GDM1 (cell line): ENCODE measurements at regions not wholly inside any gene's neighbourhood (a gene's known extent, or its start where the extent isn't known, plus 50 kb on each side); places are given as distances from the start of the nearest gene placed in this dataset.

Experiments used
- DNase-seq: peaks from one replicate; lab custom pipeline; 2025; lab: John Stamatoyannopoulos, UW

DNA sequence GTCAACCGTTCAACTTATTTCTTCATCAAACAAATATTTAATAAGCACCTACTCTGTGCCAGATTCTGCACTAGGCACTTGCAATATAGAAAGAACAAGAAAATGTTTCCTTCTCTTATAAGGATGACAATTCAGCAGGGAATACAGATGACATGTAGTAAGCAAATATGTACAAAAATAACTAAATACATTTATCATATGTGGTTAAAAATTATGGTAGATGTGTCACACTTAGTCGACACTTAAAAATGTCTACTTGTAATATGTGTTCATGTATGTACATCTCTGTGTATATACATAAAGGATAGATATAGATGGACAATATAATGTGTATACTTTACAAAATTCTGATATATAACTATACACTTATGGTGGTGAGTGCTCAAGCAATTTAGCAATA lies 417.0 kb upstream of the MEF2C start:
- no peak for DNase-seq

DNA sequence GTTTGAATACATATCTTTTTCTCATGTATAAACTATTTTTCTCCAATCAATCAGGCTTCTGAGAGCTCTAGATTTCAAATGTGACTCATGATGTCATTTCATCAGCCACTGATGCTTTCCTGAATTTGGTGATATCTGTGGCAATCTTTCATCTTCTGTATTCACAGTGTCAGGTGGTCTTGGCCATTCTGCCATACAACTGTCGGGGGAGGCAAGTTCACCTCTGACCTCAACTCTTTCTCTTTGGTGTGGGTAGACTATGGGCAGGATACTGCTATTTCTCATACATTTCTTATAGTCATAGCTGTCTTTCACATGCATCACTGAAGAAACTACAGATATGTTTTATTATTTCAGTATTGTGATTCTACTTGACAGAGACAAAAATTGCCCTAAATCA lies 414.1 kb upstream of the MEF2C start:
- no peak for DNase-seq

DNA sequence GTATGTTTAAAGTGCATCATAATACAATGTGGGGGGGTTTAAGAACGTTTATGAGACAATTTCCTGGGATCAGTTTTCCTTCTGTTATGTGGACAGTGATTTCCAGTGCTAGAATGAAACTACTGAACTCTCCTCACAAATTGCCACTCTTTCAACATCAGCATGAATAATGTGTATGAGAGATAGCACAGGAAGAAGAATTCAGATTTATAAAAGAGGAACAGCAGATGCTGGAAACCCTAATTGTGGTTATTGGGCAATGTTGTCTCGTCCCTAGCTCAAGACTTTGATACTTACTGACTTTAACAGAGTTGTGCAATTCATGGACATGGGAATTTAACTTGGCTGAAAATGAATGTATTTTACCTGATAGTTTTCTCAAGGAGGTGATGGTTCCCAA lies 410.8 kb upstream of the MEF2C start:
- DNase-seq: peak; percentile 4

DNA sequence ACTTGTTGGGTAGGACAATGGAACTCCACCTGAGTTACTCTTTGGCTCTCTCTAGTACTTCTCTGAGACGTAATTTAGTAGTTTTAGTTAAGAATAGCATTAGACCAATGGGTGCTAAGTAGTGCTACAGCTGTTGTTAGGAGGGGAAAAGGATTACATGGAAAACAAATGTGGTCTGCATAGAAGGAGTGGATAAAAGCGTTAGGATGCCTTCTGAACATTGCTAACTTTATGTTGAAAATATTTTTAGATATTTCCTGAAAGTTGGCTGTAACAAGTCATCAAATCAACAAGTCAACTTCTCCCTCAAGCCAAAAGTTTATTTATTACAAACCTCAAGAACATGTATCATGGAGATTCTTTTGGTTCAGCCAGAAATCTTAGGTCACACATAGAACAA lies 409.5 kb upstream of the MEF2C start:
- no peak for DNase-seq

DNA sequence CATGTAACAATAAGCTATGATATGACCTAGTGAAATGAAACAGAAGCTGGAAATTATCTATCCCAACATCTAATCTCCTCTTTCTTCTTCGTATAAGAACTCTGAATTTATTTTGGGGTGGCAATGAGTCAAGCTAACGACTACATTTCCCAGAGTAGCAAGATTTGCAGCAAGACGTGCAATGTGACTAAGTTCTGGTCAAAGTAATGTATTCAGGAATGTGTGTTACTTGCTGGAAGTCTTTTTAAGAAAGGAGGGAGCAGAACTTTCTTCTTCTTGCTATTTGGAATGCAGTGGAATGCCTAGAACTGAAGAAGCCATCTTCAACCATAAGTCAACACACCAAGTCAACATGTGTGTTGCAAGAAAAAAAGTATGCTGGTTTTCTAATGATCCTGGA lies 406.6 kb upstream of the MEF2C start:
- no peak for DNase-seq

DNA sequence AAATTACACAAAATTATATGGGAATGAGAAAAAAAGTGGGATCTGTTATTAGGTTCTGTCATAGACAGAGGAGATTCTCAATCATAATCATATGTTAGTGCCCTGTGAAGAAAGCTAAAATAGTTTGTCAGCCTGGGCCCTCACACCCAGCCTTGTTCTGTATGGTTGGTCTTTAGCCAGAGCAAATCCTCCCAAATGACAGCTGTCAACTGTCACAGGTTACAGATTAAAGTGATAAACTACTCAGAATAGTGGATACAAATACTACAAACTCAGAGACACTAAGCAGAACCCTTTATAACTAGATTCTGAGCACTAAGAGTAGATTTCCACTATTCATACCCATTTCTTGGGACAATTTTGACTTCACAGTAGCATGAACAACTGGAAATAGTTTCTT lies 405.0 kb upstream of the MEF2C start:
- no peak for DNase-seq

DNA sequence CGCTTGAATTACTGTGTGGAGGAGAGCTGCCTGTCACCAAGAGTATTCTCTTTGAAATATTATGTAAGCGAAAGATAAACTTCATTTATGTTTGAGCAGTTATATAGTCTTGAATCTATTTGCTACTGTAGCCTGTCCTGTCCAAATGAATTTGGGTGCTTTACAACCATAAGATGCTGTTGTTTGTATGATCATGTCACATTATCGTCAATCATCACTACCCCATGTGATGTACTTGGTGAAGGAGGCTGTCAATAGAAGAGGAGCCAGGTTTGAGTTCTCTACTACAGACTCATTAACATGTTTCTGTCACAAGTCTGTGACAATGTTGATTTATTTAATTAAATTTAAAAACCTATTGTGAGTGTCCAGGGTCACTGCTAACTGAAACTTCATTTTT lies 403.3 kb upstream of the MEF2C start:
- no peak for DNase-seq

DNA sequence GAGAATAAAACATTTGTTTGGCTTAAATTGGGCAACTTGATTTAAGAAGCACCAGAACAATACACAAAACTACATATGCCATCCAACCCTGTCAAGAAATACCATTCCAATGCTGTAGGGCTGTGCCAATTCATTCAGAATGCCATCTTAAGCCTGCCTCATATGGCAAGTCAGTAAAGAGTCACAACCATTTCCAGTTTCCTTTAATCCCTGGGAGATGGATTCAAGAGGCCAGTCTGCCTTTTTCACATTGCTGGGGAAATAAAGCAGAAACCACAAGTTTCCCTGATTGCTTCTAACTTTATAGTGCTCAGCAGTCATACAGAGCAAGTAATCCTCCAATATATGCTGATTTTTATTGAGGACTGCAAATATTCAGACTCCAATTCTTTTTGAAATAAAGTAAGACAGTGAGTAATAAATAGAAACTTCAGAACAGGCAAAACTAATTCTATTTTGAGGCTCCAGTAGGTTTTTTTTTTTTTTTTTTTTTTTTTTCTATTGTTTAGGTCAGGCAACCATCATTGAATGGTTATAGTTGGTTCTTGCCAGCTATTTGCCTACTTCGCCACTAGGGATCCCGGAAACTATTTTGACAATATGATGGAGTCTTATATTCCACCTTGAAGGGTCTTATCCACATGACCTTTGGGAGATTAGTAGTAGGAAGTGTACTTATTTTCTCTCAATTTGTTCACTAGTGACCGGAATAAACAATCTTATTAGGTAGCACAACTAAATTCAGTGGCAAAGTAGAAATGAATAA lies 400.9 kb upstream of the MEF2C start:
- no peak for DNase-seq

DNA sequence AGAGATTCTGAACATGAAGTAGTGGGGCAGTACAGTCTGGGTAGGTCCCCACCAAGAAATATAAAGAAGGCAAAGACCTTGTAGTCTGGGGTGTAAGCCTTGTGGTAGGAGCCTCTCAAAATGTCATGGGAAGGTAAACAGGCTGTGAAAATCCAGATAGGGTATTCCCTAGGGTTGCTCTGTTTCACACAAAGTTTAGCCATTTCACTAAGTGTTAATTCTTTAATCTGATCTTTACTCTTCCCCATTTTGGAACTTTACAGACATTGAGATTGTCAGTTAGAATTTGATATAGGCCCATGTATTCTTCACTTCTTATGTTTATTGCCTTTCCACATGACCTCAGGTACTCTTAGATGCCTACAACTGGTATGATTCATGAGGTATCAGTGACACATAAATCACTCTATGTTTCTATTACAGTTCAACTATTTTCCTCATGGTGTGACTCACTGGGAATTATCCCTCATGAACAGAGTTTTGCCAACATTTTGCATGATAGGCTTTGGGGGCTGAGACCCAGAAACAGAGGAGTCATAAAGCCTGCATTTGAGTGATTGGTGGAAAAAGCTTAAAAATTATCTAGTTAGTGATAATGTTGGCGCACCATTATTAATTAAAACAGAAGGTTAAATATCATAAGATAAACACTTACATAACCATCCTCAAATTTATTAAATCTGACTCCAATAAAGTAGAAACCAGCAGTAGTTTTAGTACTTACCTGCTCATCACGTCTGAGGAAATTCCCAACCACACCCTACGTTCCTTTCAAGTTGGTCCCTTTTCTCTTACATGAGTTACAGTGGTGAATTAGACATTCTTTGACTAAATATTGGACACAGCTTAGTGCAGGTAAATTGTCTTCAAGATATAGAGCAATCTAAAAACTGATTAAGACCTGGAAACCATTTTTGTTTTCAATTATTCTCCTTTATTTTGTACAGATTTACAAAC lies 399.8 kb upstream of the MEF2C start:
- DNase-seq: no peak

DNA sequence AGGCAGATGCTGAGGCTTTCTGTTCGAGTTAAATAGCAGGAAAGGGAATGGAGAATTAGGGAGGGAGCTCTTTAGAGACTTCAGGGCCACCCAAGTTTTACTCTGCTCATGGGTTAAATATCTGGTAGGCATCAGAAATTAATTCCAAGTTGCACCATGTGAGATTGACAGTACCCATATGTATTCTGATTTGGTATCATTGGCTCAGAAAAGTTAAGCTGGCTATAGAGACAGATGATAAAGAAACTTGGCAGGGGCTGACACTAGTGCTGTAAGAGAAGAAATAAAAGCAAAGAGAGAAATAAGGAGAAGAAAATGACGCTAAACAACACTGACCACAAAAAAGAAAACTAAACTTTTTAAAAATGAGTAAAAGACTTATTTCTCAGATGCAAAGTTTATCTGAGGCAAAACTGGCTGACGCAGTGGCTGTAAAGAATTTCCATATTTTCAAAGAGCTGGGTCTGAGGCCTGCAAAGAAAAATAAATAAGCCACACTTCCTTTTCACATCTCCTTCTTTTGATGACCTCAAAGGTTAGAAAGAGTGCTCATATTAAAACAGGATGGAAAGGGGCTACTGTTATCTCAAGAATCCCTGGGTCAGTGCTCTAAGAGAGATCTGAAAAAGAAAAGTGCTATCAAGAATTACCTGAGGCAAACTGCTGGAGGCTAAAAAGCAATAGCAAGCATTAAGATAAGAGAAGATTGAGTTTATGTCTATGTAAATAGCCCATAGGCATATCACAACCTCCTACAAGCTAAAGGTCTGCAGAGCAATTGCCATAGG lies 399.0 kb upstream of the MEF2C start:
- no peak for DNase-seq

DNA sequence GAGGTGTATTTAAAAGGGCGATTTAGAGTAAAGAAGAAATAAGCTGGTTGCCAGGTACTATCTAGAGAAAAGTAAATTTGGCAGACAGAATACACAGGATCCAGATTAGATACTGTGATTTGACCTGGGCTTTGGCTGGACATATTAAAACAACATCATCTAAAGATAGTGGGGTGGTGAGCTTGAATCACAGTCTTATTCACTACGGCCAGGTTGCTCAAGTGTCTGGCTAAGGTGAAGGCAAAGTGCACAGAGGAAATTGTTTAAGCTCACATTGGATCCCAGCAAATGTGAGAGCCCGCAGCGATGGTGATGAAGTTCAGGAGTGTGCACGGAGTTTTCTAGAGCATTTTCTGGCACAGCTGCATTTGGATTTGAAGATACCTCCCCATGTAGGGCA lies 398.2 kb upstream of the MEF2C start:
- DNase-seq: no peak

DNA sequence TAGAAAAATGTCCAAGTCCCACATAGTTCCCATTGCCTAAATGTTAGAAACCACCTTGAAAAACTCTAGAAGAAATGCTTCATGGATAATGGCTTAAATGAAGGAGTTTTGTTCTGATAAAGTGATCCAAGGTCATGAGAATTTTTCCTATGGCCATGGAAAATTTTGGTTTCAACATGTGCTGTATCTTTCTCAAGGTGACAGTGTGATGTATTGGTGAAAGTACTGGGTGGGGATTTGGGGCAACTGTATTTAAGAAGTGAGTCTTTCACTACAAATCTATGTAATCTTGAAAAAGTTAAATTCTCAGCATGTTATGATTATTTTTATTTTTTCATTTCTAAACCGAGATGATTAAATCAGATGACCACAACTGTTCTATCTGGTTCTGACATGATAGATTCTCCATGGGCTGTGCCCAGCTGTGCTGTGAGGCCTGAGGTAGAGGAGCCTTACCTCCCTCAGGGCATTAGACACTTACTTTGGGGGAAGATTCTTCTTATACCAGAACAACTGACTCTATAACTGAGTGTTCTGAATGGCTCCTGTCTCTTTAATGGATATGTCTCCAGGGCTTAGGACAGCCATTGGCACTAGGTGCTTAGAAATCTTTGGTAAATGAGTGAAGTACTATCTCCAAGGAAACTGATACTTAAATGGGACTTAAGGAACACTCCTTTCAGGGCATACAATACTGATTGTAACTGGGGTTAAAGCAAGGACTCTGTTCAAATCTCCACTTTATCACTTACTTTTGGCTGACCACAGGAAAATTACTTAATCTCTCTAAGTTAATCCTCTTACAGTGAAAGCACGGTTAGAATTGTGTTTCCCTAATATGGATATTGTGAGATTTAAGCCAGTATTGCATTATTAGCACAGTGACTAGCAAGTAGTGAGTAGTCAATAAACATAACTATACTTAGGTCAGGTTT lies 397.4 kb upstream of the MEF2C start:
- no peak for DNase-seq

DNA sequence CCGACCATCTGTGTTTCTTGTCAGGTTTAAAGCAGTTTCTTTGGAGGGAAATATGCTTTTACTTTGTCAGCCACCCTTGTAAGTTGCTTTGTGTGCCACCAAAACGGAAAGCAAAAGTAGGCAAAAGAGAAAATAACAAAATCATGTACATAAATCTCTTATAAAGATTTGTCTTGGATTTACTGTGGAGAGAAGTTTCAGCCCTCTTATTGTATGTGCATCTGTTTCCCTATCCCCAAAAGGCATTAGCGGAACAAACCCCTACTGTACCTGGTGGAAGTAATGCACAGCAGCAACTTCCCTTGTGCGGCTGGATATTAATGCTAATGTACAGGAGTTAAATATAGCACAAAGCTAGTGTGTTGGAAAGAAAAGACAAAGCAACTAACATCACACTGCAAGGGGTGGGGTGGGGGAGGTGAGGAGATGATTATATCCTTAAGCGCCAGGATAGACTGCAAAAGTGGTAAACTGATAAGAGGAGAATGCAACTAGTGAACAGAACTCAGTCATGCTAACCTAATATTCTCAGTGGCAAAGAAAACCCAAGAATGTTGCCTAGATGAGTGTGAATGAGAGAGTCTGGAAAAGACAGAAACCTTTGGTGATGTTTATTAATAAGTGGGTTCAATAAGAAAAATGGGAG lies 396.5 kb upstream of the MEF2C start:
- no peak for DNase-seq

DNA sequence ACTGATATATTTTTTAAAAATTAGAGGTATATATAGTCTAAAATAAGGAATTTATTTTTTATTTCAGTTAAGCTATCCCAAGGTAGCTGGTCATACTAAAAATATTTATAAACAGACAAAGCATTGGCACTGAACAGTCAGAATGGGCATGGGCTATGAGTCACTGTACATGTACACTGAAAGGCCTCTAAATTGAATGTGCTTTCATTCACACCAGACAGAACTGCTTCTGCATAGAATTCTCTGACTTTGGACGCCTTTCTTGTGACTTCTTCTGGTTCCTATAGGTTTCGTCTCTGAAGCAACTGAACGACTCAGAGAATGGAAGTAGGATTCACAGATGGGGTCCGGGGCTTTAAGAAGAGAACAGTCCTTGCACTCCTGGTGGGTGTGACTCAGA lies 394.8 kb upstream of the MEF2C start:
- no peak for DNase-seq

DNA sequence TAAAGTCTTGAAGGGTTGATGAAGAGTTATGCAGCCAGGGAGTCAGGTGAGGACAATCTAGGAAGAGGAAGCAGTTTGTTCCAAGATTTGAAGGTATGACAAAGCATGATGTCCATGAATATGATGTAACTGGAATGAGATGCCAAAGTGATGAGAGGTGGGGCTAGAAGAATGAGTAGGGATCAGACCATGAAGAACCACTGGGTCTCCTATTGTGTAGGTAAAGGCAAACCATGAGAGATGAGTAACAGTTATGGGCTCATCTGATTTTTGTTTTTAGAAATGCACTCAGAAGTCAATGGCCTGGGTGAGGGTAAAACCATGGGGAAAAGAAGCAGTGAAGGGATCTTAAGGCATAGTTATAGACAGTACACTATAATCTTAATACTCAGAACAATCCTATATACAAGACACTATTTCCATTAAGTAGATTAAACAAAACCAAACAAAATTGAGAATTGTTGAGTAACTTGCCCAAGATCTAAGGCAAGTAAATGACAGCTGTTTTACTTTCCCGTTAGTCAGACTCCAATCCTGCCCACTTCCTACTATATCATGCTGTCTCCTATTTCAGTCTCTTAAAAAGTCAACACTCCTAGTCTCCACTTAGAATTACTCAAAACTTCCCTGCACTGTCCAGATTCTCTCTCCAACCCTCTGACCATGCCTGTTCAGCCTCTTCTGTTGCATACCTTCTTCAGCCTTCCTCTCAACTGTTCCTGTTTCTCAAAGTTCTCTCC lies 393.8 kb upstream of the MEF2C start:
- DNase-seq: no peak

DNA sequence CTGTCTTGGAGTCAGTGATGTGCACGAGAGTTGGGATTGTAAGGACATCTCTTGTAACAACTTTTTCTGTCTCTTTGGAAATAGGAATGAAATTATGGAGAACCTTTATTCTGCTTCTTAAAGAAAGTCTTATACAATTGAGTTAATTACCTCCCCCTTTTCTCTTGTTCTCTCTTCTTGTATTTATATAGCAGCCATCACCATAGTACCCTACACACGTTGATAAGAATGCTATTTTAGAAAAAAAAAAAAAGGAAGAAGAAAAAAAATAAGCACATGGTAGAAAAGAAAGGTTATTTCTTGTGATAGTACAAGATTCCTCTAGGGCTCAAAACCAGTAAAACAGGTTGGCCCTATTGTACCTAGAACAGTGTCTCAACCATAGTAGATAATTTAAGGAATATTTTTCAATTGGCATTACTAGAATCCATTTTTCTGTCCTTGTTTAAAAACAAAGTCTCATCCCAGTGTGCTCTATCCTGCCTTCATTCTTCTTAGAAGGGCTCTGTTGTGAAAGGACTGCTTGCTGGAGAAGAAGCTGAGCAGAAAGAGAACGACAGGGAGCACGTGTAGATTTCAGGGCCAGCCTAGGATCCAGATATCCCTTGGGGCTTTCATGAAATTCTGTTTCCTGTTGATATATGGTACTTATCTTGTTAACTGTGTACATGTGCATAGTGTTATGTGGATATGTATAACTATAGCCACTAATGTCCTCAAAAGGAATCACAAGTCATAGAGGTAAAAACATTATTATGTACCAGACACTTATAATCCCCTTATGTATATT lies 392.3 kb upstream of the MEF2C start:
- DNase-seq: no peak

DNA sequence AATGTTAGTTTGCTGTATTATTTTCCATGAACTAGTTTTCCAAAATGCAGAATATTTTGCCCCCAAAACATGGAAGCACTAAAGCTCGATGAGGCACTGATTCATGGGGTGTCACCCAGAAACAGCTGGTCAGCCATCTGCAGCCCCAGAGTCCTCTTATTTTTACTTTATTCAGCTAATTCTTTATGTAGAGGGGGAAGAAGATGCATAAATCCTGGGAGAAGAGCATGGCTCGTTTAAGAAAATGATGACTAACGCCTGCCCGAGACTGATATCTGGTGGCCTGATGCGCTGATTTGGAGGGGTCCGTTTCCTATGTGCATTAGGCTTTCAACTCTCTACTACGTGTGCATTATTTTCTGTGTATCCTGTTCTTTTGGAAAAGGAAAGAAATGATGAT lies 390.3 kb upstream of the MEF2C start:
- no peak for DNase-seq

DNA sequence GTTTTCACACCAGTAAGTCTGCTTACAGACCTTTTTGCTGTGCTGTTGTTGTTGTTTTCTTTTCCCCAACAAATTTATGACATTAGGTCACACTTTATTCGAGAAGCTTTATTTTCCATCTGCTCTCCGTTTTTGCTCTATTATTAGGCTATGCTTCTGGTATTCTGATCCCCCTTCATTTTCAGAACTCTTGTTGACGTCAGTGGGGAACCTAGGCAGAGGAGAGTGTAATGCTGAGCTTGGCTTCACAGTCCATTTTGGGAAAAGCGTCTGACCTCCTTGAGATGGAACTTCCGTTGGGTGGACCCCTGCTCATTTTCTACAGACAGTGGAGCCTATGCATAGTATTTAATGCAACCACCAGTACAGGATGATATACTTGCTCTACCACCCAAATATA lies 387.9 kb upstream of the MEF2C start:
- DNase-seq: no peak

DNA sequence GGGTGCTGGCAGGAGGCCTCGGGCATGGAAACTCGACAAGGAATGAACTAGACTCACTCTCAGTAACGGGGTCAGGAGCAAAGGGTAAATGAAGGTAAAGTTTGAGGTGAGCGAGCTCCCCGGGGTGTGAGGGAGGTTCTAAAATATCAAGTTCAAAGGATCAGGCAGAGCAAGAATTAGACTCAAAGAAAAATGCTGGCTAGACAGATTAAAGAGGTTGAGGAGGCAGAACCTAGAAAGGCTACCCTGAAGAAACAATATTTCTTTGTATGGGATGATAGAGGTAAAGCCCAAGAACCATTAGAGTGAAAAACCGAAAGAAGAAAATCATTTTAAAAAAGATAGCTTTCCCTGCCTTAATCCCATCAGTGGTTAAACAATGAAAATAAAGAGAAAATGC lies 386.7 kb upstream of the MEF2C start:
- DNase-seq: no peak
